ENCODE measurements at regions not wholly inside any gene's neighbourhood (a gene's known extent, or its start where the extent isn't known, plus 50 kb on each side); places are given as distances from the start of the nearest gene placed in this dataset.
"Not testable (repeated sequence)": the region's sequence is repeated elsewhere in the genome, so short reads cannot be mapped to it uniquely, and the experiment has no call there.

DNA sequence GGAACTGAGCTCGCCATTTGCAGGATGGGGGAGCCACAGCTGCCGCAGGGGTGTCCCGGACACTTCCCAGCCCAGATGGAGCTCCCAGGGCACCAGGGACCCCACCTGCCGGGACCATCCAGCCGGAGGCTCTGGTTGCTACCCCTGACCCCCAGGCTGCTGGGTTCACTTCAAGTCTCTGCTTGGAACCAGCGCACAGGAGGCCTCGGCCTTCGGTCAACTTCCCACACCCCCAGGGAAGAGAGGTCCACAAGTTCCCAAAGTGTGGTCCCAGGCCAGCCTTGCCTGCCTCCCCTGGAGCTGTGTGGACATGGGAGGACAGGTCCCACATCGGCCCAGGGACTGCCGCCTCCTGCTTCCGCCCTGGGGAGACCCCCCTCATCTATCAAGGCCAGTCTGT, 117.0 kb downstream of the TEX29 start:
- no peaks in the 10 kb centered on the region for H3K36me3 Mint-ChIP-seq
- no peak overlapping the region for H3K27ac Mint-ChIP-seq
- Histone ChIP-seq H3K9me3 (replicated peaks in 1 of 2; ENCODE audit: control insufficient read depth in 1 of 2, insufficient read depth in 1 of 2, low read length in 2 of 2) (no peaks in the 10 kb centered on the region), H3K4me1 (ENCODE audit: control insufficient read depth in 1 of 2, insufficient read depth in 2 of 2, low read length in 2 of 2) (no peaks in the 10 kb centered on the region), H4K20me1 (ENCODE audit: insufficient read depth, low read length) (no peaks in the 10 kb centered on the region), H3K27ac (ENCODE audit: low read depth in 1 of 2, low read length in 2 of 2) (no peak overlapping the region), H3K79me2 (ENCODE audit: insufficient read depth, low read length) (no peaks in the 10 kb centered on the region), H3K4me2 (replicated peaks; ENCODE audit: extremely low read depth, low read length, poor library complexity, severe bottlenecking) (no peak overlapping the region), H3K9ac (ENCODE audit: insufficient read depth, low read length, poor library complexity, severe bottlenecking) (no peak overlapping the region), H3K4me3 (replicated peaks in 1 of 3; ENCODE audit: low read depth in 2 of 3, low read length in 3 of 3) (no peak overlapping the region), H2AFZ (ENCODE audit: insufficient read depth, low read depth, low read length, poor library complexity, severe bottlenecking) (no peak overlapping the region), H3K36me3 (replicated peaks in 1 of 2; ENCODE audit: control insufficient read depth in 1 of 2, insufficient read depth in 2 of 2, low read length in 2 of 2) (no peaks in the 10 kb centered on the region), H3K27me3 (ENCODE audit: control insufficient read depth in 2 of 2, insufficient read depth in 2 of 2, low read length in 2 of 2) (no peaks in the 10 kb centered on the region)
- H3K4me3 Mint-ChIP-seq, result no peak overlapping the region
- TF ChIP-seq, protein P1, sequence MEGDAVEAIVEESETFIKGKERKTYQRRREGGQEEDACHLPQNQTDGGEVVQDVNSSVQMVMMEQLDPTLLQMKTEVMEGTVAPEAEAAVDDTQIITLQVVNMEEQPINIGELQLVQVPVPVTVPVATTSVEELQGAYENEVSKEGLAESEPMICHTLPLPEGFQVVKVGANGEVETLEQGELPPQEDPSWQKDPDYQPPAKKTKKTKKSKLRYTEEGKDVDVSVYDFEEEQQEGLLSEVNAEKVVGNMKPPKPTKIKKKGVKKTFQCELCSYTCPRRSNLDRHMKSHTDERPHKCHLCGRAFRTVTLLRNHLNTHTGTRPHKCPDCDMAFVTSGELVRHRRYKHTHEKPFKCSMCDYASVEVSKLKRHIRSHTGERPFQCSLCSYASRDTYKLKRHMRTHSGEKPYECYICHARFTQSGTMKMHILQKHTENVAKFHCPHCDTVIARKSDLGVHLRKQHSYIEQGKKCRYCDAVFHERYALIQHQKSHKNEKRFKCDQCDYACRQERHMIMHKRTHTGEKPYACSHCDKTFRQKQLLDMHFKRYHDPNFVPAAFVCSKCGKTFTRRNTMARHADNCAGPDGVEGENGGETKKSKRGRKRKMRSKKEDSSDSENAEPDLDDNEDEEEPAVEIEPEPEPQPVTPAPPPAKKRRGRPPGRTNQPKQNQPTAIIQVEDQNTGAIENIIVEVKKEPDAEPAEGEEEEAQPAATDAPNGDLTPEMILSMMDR (IDR thresholded peaks at IDR 0.05), result no peak
- H3K9me3 Mint-ChIP-seq, result peaks cover 0 to 9% (median 2%) of the 10 kb centered on the region in 7 donors
- WGBS (ENCODE audit: insufficient coverage), result 78% methylated on average over 7 of the region's 11 CpGs
- peaks cover 0 to 8% (median 3%) of the 10 kb centered on the region in 3 donors for H3K27me3 Mint-ChIP-seq (ENCODE audit: low read depth in 3 of 3)
- no peaks in the 10 kb centered on the region for H3K4me1 Mint-ChIP-seq
- no peak for DNase-seq
- intact Hi-C loops (cut with micrococcal nuclease), result no loop called here

- Histone ChIP-seq H3K4me3 (replicated peaks in 1 of 3; ENCODE audit: low read depth in 2 of 3, low read length in 3 of 3) (no peak overlapping the region), H3K9me3 (replicated peaks in 1 of 2; ENCODE audit: control insufficient read depth in 1 of 2, insufficient read depth in 1 of 2, low read length in 2 of 2) (no peaks in the 10 kb centered on the region), H4K20me1 (ENCODE audit: insufficient read depth, low read length) (no peaks in the 10 kb centered on the region), H3K36me3 (replicated peaks in 1 of 2; ENCODE audit: control insufficient read depth in 1 of 2, insufficient read depth in 2 of 2, low read length in 2 of 2) (no peaks in the 10 kb centered on the region), H3K27ac (ENCODE audit: low read depth in 1 of 2, low read length in 2 of 2) (no peak overlapping the region), H3K4me1 (ENCODE audit: control insufficient read depth in 1 of 2, insufficient read depth in 2 of 2, low read length in 2 of 2) (no peaks in the 10 kb centered on the region), H3K9ac (ENCODE audit: insufficient read depth, low read length, poor library complexity, severe bottlenecking) (no peak overlapping the region), H3K79me2 (ENCODE audit: insufficient read depth, low read length) (no peaks in the 10 kb centered on the region), H3K4me2 (replicated peaks; ENCODE audit: extremely low read depth, low read length, poor library complexity, severe bottlenecking) (no peak overlapping the region), H2AFZ (ENCODE audit: insufficient read depth, low read depth, low read length, poor library complexity, severe bottlenecking) (no peak overlapping the region), H3K27me3 (ENCODE audit: control insufficient read depth in 2 of 2, insufficient read depth in 2 of 2, low read length in 2 of 2) (no peaks in the 10 kb centered on the region)
- Mint-ChIP-seq H3K27ac (no peak overlapping the region), H3K4me1 (no peaks in the 10 kb centered on the region), H3K27me3 (ENCODE audit: low read depth in 3 of 3) (peaks cover 0 to 8% (median 2%) of the 10 kb centered on the region in 3 donors), H3K36me3 (no peaks in the 10 kb centered on the region), H3K9me3 (peaks cover 0 to 9% (median 2%) of the 10 kb centered on the region in 7 donors), H3K4me3 (no peak overlapping the region)
- intact Hi-C loops (cut with micrococcal nuclease), result no loop called here
- WGBS (ENCODE audit: insufficient coverage), result 90% methylated on average over 24 of the region's 26 CpGs
- TF ChIP-seq, protein P1 (IDR thresholded peaks at IDR 0.05), result no peak
- DNase-seq, result no peak
Observed at GRCh38 chr13:111437856-111438547, 117.6 kb downstream of the TEX29 start.

GRCh38 chr13:111440492-111440891, 120.0 kb downstream of the TEX29 start:
- H3K79me2 ChIP-seq (ENCODE audit: insufficient read depth, low read length); DNase-seq; H2AFZ ChIP-seq (ENCODE audit: insufficient read depth, low read depth, low read length, poor library complexity, severe bottlenecking); H3K36me3 Mint-ChIP-seq; H3K4me1 Mint-ChIP-seq; H3K9me3 Mint-ChIP-seq; H3K4me1 ChIP-seq (ENCODE audit: control insufficient read depth in 1 of 2, insufficient read depth in 2 of 2, low read length in 2 of 2); H4K20me1 ChIP-seq (ENCODE audit: insufficient read depth, low read length); H3K27ac Mint-ChIP-seq; intact Hi-C loops (cut with micrococcal nuclease); H3K27me3 ChIP-seq (ENCODE audit: control insufficient read depth in 2 of 2, insufficient read depth in 2 of 2, low read length in 2 of 2); H3K4me3 Mint-ChIP-seq; H3K9me3 ChIP-seq (replicated peaks in 1 of 2; ENCODE audit: control insufficient read depth in 1 of 2, insufficient read depth in 1 of 2, low read length in 2 of 2); H3K4me3 ChIP-seq (replicated peaks in 1 of 3; ENCODE audit: low read depth in 2 of 3, low read length in 3 of 3); H3K27ac ChIP-seq (ENCODE audit: low read depth in 1 of 2, low read length in 2 of 2); H3K4me2 ChIP-seq (replicated peaks; ENCODE audit: extremely low read depth, low read length, poor library complexity, severe bottlenecking); H3K9ac ChIP-seq (ENCODE audit: insufficient read depth, low read length, poor library complexity, severe bottlenecking); H3K27me3 Mint-ChIP-seq (ENCODE audit: low read depth in 3 of 3); H3K36me3 ChIP-seq (replicated peaks in 1 of 2; ENCODE audit: control insufficient read depth in 1 of 2, insufficient read depth in 2 of 2, low read length in 2 of 2): not testable (repeated sequence)
- 70% methylated on average over 1 of the region's 1 CpG for WGBS (ENCODE audit: insufficient coverage)

Measured in CD14-positive monocyte (primary cell).